Hematopoietic multipotent progenitor cell treated with erythropoietin and hydrocortisone succinate and interleukin-3 and kit ligand, for 17 days (in vitro differentiated cells): ENCODE measurements at regions not wholly inside any gene's neighbourhood (a gene's known extent, or its start where the extent isn't known, plus 50 kb on each side); places are given as distances from the start of the nearest gene placed in this dataset.
A peak's percentile ranks its signal among the peaks of the same experiment; 100 is the strongest.

ENCODE experiments used
- DNase-seq: peaks from one replicate; pipeline ENCODE4 v3.0.0-alpha.2; 2015; ENCODE audit warnings: low spot score

DNA sequence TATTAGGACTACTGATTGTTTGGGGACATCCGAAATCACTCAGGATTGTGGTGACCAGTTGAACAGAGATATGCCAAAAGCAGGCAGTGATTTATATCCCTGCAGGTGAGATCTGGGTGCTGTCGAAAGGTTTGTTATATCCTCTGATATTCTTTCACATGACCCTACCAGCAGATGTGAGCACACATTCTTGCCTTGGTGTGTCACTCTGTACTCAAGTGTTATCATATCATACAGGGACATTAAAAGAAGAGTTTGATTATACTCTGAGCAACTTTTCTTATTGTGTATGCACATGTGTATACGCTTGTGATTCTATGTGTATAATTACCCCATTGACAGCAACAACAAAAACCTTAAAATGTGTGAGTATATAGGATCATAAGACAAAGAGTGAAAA is 381.2 kb upstream of the IGFBP7 start:
- no peak for DNase-seq

DNA sequence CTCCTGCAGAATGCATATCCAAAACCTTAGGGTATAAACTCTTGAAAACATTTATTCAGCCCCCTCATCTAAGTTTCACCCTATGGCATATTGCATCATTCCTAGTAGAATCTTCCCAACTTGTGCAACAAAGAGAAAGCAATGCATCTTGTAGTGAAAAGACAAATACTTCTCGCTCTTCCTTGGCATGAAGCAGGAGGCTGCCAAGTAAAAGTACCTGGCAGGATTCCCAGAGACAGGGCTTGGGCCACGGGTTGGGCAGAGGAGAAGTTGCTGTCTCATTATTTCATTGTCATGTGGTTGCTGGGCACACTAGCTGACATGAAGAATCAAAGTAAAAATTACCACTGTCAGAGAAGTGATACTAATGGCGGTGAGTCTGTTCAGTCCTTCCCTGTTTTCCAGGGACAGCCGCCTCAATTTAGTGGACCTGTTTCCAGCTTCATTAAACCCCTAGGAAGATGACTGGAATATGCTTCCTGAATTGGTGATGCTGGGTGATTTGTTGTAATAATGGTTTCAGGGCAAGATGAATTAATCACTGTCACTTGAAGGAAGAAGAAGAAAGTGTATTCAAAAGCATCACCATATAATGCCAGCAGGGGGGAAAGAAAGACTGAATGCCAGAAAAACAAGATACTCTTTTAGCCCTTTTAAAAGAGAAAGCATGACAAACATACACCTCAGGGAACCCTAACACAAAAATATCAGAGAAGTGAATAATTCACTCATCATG is 380.5 kb upstream of the IGFBP7 start:
- DNase-seq: no peak

DNA sequence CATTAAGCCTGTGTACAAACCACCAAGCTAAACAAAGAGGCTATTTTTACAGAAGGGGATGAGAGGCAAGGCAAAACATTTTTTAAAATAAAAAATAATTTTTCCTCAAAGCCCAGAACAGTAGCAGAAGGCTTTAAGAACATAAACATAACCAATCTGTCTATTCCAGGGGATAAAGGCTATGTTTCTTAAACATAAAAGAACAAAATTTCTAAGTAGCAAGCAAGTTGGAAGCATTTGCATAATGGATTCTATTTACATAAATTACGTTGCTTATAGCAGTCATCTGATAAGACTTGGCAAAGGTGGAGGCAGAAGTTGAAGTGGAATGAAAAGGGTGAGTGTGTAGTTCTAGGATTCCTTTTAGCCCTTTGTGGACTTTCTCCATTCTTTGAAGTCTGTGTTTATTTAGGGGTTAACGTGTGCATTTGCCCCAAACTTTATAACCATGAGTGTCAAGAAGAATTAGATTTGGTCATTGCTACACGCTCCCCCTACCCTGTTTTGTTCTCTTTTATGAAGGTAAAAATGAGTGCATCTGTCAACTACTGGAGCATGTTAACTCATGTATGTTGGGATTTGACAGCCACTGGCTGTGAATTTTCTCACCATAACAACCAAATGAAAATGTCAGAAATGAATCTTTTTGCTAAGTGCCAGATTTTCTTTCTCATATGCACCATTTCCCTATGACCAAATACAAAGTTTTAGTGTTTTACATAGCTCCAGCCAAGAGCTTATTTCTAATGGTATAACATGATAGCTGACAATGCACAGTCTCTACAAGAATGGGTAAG is 378.4 kb upstream of the IGFBP7 start:
- no peak for DNase-seq

DNA sequence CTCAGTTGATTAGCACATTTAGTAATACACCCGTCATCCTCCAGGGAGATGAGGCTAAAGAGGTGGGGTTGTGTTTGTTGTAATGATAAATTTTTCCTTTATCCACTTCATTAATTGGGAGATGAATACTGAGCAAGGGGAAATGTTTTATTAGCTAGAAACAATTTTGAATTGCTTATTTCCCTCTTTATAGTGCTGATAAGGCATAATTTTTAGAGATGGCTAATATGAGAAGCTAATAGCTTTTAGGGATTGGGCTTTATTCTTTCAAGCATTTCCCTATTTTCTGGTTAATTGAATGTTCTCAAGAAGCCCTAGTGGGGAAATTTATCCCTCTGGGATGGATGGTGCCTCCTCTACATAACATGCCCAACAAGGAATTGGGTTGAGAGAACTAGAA is 365.2 kb upstream of the IGFBP7 start:
- DNase-seq: no peak

DNA sequence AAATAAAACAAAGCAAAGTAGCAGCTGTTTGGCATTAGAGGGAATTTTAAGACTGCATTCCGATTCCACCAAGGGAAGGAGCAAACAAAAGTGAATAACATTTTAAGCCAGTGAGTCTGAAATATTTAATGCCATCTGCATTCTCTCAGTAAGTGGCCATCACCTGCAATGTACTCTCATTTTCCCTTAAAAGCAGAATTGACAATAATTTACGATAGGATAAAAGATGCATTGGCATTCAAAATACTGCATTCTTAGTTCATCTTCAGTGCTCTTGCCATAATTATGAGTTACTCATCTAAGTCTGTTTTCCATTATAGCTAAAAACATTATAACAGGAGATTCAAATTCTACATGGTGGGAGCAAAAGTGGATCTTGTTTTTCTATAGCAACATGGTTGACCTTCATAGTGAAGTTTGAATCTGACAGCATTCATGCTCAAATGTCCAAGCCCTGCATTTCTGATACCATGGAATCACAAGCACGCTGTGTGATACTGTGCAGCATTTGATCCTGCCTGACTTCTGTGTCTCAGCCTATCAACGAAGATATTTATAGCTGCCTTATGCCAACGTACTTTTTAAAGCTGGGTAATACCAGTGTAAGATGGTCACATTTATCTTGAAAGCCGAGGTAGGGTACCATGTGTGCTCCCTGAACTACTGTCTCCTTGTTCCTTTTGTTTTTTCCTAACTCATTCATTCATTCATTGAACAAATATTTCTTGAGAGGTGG is 355.3 kb upstream of the IGFBP7 start:
- DNase-seq: no peak

DNA sequence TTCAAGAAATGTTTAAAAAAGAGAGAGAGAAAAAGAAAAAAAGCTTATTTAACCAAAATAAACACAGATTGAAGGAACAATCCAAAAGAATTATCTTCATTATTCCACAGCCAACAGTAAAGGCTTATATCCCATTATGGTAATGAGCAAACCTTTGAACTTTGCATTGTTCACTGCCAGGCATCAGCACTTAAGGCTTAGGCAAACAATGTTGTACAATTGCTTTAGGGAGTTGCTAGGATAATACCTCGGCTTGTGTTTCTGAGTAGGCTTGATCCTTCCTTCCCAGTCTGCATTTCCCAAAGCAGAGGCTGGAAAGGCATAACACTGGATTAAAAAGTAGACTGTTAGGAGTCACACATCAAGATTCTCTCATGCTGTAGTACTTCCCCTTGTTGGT is 352.7 kb upstream of the IGFBP7 start:
- no peak for DNase-seq

DNA sequence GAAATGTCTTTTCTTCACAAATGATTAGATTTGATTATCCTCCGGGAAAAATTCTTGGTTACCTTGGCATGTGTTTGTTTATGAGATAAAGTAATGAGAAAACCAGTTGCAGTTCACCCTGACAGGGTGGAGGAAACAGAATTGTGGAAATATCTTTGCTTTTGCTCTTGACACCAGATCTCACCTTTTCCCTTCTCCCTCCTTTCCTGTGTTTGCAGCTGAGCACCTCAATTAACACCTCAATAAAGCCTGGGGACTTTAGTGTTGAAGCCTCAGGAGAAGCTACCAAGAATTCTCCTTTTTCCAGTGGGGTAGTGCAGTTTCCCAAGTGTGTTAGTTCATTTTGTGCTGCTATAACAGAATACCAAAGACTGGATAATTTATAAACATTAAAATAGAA is 350.8 kb upstream of the IGFBP7 start:
- no peak for DNase-seq

DNA sequence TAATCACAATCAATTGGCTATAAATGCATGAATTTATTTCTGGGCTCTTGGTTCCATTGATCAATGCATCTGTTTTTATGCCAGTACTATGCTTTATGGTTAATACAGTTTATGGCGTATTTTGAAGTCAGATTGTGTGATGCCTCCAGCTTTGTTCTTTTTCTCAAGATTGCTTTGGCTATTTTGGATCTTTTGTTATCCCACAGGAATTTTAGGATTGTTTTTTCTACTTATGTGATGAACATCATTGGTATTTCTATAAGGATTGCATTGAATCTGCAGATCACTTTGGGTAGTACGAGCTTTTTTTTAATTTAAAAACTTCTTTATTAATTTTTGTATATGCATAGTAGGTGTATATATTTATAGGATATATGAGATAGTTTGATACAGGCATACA is 338.7 kb upstream of the IGFBP7 start:
- DNase-seq: no peak

DNA sequence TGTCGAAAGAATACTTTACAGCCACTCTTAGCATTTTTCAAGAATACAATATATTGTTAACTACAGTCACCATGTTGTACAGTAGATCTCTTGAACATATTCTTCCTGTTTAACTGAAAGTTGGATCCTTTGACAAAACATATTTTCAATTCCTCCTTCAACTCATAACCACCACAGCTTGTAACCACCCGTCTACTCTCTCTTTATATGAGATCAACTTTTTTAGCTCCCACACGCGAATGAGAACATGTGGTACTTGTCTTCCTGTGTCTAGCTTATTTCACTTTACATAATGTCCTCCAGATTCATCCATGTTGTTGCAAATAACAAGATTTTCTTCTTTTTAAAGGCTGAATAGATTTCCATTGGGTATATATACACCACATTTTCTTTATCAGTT is 338.3 kb upstream of the IGFBP7 start:
- no peak for DNase-seq

DNA sequence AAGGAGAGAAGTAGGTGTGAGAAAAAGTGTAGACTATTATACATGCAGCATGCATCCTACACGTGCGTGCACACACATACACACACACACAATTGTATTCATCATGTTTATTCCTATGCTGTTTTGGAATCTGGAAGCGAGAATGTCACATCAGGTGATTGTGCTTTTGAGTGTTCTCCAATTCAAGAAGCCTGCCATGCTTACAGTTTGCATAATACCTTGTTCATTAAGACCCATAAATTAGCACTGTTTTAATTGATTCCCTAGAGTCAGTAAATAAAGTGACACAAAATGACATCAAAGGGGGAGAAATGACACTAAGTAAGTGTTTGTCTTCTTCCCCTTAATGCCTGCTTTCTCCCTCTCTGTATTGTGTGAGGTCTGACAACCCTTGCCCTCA is 336.1 kb upstream of the IGFBP7 start:
- no peak for DNase-seq

DNA sequence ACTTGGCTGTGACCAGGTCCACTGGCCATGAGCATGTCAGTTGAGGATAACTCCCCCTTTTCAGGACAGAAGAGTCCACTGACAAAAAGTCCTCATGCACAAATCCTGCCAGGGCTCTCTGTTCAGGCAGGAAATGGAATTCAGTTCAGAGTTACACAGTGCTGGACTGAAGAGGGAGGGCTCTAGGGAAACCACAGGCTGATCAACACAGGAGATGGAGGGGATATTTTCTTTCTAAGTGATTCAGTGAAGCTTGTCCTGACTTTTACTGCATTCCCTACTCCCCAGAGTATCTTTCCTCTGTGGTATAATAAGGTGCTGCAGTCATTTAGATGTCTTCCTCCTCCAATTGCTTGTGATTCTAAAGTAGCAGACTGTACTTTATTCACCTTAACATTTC is 335.5 kb upstream of the IGFBP7 start:
- DNase-seq: no peak

DNA sequence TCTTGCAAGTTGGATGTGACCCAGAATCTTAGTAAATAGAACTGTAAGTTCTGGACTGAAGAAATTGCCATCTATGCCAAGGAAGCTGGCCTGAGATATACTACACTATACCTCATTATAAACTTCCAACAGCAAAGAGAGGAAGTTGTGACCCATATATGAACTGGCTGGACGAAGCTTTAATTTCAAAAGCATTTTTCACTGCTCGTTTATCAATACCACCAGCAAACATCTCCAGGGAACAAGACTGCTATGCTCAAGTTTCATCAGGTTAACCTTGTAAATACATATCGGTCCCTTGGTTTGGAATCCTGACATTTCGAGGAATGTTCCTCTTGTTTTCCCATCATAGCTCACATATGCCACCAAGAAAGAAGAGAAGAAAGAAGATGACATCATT is 334.5 kb upstream of the IGFBP7 start:
- DNase-seq: no peak

DNA sequence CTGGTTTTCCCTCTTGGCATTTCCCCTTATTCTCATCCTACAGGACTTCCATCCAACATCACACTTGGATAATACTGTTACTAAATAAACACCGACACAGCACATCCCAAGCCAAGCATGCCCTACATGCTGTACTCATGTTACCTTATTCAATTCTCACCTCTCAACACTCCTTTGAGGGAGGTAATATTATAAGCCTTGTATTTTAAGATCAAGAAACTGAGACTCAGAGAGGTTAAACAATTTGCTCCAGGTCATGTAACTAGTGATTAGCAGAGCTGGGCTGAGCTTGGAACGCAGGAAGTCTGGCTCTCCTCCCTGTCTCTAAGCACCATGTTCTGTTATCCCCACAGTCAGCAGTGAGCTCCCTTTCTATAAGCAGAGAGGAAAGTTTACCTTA is 333.6 kb upstream of the IGFBP7 start:
- no peak for DNase-seq

DNA sequence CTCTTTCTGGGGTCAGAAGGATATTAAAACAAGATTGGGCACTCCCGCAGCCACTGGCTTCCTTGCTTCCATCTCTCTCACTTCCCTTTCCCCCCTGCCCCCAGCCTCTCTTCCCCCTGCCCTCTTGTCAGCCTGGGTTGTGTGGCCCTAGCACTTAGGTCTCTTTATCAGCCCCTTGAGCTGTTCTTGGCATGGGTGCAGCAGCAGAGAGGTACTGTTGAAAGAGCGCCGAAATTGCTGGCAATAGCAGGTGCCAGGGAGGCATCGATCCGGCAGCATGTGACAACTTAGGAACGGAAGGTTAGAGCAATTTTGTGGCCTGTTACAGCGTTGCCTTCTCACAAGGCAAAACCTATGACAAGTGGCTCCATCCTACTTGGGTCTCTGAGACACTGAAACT is 333.1 kb upstream of the IGFBP7 start:
- DNase-seq: no peak

DNA sequence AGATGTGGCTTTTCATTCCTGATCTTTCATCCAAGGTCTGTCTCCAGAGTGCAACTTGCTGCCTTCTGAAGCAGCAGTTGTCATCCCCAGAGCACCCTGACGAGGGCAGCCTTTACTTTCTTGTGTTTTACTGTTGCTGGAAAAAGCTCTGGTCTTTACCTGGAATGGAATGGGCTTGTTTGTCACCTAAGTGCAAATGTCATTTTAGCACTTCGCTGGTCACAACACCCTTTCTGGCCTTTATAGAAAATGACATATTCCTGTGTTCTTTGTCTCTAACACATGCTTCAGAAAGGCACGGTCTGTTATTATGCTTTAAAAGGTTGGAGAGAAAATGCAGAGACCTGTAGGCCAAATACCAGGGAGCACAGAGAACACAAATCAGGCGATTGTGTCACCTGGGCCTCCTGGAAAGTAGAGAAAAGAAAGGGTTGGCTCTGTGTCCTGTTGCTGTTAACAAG is 332.7 kb upstream of the IGFBP7 start:
- DNase-seq: no peak

DNA sequence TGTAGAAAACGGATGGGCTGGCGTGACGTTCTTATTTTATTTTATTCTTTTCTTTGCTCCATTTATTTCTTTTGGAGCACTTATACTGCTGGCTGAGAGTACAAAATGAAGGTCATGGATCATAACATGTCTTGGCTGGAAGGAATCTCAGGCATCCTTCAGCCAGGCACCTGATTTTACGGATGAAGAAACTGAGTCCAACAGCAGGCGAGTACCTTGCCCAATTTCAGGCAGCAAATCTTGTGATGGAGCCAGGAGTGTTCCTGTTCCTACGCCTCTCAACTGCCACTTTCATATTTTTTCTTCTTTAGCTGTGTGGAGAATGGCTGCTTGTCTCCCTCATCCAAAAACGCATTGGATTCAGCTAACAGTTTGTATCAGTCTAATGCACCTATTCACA is 332.1 kb upstream of the IGFBP7 start:
- DNase-seq: no peak

DNA sequence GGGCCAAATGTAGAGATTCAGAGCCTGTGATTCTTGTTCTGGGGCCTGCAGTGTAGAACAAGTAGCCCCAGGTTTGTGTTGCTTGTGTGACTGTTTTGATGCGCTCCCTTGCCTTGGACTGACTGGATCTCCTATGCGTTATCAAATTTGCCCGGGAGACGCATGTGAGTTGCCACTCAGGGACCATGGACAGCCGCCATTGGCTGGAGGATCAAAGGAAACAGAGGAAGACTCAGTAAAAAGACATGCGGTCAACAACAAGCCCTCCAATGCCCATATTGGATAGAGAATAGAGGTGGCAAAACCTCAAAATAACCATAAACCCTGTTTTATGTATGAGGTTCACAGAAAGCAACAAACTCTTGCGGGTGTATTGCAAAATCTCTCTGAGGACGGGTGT is 327.5 kb upstream of the IGFBP7 start:
- no peak for DNase-seq

DNA sequence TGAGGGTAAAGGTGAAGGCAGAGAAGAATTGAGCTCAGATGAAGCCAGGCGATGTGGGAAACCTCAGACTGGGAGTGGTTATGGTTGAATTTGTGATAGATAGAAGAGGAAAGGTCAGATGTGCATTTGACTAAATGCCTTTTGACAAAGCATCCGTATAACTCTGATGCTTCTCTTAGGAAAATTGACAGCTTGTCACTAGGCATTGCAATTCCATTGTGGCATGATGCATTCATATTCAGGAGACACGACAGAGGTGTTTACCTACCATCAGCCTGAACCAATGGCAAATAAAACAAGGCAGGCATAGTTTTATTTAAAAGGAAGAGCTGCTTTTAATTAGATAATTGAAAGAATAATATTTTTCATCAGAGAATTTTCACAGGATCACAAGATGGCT is 325.1 kb upstream of the IGFBP7 start:
- no peak for DNase-seq

DNA sequence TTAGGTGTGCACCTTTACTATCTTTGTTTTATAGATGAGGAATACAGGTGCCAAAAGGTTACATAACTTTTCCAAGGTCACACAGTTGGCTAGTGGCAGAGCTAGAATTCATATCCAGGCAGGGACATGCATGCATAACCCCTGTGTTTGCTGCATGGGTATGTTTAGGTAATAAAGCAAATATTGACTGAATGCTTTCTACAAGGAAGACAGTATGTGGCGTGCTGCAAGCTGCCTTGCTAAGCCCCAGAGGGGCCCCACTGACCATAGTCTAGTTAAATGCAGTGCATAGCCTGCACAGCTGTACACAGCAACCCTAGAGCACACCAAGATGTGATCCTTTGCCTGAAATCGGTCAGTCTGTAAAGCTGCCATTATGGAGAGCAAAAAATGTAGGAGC is 320.5 kb upstream of the IGFBP7 start:
- no peak for DNase-seq

DNA sequence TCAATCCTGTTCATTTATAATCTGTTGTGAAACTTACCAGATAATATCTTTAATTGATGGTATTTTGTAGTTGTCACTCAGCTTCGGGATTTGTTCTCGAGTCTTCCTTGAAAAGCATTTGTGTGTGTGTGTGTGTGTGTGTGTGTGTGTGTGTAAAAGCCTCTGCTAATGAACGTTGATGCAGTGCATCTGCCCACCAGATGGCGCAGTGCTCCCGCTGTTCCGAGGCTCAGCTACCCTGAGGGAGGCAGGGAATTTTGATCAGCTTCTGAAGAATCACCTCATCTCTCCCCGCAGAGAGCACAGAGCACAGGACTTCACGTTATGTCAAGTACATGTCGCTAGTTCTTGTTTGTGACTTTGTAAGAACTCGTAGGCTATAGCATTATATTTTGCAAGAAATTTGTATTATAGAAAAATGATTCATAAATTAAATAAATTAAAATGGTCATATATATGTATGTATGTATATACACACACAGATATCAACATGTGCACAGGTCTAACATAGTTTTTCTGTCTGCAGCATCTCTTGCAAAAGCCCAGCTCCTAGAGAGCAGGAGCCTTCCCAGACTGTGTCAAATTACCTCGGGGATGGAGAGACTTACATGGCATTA is 316.7 kb upstream of the IGFBP7 start:
- DNase-seq: peak; percentile 7

DNA sequence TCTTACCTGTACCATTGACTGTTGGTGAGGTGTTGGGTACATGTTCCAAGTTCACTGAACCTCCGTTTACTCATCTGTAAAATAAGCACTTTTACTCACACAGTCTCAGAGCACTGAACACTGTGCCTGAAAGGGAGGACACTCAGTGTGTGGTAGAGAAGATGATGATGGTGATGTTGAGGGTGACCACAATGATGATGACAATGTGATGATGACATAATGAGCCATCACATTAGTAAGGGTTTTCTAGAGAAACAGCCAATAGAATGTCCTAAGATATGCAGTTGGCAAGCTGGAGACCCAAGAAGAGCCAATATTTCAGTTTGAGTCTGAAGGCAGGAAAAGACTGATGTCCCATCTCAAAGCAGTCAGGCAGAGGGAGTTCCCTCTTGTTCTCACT is 315.4 kb upstream of the IGFBP7 start:
- no peak for DNase-seq

DNA sequence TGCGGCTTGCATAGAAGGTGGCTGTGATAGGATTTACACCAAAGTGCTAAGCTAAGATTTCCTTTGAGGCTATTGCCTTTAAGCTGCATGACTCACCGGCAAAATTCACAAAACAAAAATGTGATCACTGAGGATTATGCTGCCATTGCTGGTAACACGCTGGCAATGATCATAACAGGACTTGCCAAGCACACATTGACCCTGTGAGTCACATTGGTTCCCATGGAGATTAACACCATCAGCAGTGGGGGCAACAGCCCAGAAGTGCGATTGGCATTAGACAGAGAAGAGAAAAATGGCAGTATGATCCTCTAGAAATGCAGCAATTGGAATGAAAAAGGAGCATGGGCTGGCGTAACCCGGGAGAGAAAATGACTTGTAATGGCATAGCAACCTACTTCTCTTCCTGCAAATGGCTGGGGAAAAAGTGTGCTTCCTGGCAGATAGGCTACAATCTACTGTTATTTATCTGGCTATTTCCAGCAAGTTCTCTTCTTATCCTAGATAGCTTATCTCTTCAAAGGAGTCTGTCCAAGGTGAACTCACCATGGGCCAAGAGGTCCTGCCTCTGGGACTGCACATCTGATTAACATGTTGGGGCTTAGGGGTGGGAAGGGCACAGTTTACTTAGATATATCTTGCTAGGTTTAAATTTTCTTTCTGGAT is 314.2 kb upstream of the IGFBP7 start:
- DNase-seq: no peak
